NCI-H128 (cell line): ENCODE measurements at regions not wholly inside any gene's neighbourhood (a gene's known extent, or its start where the extent isn't known, plus 50 kb on each side); places are given as distances from the start of the nearest gene placed in this dataset.
"Not testable (repeated sequence)": the region's sequence is repeated elsewhere in the genome, so short reads cannot be mapped to it uniquely, and the experiment has no call there.

Source experiments
- DNase-seq: peaks from one replicate; lab custom pipeline; 2025; ENCODE audit not compliant: unreplicated experiment; lab: John Stamatoyannopoulos, UW

DNA sequence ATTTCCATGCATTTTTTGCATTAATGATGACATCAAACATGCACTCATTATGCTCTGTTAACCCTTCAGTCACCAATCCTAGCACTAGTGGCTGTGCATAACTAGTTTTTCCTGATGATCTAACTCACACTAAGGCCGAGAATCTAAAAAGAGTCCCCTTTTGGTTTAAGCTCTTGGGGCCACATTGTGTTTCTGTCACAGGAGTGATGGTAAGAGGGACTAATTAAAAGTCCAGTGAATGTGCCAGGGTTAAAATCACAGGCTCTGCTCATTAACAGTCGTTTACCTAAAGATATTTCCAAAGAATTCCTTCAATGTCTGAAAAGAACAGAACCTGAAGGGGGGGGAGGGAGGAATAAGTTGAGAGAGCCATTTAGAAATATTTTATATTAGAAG lies 359.0 kb upstream of the ANKRD30A start:
- DNase-seq = no peak

DNA sequence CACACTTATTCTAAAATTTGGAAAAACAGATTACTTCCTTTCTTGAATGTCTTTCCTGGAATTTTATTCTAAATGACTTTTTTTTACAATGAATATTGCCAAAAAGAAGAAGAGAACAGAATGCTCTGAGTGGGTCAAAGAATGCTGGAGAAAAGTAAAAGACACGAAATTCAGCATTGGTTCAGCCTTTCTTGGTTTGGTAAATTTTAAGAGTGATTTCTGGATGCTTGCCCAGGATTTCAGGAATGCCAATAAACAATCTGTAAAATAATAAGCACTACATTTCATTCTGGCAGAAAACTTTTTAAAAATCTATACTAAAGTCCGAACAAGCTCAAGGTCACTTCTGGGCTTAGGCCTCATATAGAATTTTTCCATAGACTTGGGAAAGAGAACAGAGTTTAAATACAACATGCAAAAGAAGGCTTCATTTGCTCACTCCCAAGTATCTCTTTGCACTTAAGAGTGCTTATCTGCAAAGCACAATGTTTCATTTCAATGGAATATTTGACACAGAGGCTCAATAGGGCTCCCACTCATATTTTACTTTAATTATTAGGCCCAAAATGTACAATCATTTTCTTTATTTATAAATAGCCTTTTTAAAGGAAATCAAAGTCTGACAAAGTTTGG lies 359.5 kb upstream of the ANKRD30A start:
- no peak for DNase-seq

DNA sequence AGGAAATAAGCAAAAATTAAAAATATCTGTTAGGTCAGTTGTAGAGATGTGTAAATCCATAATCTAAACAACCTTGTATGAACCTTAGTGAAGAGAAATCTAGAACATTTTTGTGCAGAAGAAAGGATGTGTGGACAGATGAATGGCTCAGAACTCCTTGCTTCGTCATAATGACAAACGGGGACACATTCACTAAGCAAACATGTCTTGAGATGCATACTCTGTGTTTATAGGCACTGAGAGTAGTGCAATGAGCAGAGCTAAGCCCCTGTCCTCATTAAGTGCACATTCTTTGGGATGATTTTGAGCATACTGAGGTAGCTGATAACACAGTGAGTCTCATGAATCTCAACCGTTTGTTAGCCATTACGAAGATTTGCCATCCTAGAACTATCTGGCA lies 360.6 kb upstream of the ANKRD30A start:
- no peak for DNase-seq

DNA sequence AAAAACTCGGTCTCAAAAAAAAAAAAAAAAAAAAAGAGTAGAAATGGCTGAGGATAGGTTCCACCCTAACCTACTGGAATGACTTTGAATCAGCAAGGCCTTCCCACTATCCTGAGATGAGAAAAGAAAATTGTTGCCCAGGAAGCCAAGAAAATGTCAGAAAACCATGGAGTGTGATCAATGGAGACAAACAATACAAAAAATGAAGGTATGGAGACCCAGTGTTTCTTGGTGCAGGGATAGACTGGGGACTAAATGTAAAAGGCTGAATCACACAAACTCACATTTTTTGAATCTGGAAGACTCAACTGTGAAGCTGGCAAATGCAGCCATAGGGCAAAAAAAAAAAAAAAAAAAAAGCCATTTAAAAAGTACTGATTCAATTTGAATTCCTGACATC lies 364.3 kb upstream of the ANKRD30A start:
- DNase-seq = no peak

DNA sequence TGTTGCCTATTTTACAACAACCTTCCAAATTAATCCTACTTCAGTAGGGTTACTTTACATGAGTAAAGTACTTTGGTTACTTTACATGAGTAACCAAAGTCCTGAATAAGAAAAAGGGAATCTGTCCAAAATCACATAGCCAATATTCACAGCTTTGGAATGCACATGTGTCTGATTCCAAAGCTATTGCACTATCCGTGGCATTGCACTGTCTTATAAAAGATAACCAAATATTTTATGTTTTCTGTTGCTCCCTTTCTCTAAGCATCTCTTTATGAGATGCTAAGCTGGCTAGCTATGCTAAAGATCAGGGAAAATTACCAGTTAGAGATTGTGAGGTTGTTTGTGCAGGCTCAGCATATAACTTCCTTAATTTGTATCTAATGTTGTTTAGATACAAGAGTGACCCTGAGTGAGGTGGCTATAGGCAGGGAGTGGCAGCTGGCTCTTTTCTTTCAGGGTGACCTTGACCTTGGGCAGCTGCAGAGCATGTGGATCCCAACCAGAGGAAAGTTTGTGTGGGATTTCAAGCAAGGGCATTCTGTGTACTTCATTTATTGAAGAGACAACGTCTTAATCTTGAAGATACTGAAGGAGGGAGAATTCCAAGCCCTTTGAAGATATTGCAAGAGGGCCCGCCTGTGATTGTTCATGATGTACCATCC lies 366.1 kb upstream of the ANKRD30A start:
- DNase-seq = no peak

DNA sequence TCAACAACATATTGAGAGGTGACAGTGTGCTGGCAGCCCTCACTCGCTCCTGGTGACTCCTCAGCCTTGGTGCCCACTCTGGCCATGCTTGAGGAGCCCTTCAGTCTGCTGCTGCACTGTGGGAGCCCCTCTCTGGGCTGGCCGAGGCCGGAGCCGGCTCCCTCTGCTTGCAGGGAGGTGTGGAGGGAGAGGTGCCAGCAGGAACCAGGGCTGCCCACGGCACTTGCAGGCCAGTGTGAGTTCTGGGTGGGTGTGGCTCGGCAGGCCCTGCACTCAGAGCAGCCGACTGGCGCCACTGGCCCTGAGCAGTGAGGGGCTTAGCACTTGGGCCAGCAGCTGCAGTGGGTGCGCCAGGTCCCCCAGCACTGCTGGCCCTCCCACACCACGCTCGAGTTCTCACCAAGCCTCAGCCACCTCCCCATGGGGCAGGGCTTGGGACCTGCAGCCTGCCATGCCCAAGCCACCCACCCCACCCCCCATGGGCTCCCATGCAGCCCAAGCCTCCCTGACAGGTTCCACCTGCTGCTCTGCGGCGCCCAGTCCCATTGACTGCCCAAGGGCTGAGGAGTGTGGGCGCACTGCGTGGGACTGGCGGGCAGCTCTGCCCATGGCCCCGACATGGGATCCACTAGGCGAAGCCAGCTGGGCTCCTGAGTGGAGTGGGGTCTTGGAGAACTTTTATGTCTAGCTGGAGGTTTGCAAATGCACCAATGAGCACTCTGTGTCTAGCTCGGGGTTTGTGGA lies 377.1 kb upstream of the ANKRD30A start:
- DNase-seq = no peak

DNA sequence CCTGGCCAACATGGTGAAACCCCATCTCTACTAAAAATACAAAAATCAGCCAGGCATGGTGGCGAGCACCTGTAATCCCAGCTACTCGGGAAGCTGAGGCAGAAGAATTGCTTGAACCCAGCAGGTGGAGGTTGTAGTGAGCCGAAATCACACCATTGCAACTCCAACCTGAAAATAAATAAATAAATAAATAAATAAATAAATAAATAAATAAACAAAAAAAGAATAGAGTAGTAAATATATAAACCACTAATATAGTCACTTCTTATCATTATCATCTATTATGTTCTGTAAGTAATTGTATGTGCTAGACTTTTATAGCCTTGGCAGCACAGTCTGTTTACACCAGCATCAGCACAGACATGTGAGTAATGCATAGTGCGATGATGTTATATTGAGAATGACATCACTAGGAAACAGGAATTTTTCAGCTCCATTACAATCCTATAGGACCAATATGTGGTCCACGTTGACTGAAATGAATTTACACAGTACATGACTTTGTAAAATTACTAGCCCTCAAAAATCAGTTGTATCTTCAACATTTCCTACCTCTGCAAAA lies 385.4 kb upstream of the ANKRD30A start:
- no peak for DNase-seq

DNA sequence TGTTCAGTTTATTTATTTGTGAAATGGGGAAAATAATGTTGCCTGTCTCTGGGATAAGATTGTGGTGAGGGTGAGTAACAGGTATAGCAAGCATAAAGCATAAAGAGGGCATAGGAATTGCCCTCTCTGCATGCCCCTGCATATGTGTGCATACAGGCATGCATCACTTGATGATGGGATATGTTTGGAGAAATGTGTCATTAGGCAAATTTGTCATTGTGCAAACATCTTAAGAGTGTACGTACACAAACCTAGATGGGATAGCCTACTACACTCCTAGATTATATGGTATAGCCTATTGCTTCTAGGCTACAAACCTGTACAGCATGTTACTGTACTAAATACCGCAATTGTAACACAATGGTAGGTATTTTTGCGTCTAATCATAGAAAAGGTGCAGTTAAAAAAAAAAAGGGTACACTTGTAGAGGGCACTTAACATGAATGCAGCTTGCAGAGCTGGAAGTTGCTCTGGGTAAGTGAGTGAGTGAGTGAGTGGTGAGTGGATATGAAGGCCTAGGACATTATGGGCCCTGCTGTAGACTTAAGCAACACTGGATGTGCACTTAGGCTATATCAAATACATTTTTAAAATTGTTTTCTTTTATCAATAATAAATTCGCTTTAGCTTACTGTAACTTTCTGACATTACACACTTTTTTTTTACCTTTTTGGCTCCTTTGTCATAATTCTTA lies 386.5 kb upstream of the ANKRD30A start:
- DNase-seq = no peak

DNA sequence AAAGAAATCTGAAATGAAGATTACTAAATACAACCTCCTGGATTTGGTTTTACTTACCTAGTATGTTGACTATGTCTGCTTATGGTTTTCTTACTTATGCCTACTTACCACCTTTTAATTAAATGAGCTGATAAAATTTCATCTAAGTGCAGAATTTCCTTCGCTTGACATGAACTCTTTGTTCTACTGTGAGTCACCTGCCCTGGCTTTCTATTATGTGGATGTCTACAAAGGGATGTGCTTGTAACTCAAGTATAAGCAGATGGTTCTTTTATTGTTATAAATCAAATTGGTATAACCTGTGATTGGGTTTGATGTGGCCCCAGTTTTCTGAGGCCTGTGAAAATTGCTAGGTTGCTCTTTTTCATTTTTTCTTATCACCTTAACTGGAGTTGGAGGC lies 389.1 kb upstream of the ANKRD30A start:
- peak; percentile 33 for DNase-seq

DNA sequence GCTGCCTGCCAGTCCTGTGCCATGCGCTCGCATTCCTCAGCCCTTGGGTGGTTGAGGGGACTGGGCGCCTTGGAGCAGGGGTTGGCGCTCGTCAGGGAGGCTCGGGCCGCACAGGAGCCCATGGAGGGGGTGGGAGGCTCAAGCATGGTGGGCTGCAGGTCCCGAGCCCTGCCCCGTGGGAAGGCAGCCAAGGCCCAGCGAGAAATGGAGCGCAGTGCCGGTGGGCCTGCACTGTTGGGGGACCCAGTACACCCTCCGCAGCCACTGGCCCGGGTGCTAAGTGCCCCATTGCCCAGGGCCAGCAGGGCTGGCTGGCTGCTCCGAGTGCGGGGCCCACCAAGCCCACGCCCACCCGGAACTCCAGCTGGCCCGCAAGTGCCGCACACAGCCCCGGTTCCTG lies 390.8 kb upstream of the ANKRD30A start:
- not testable (repeated sequence) for DNase-seq

DNA sequence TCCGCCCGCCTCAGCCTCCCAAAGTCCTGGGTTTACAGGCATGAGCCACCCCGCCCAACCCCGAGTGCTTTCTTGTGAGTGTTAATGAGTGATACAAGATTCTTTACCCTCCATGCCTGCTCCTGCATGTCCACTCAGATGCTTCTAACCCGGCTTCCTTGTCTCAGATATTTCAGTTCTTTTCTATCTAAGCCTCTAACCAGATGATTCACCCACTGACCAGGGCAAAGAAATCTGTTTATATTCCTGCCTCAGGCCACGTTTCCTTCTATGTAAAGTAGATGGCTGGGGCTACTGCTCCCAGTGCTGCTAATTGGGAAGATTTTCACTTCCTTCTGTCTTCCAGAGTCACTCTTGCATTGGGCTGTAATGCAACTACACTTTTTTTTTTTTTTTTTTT lies 395.1 kb upstream of the ANKRD30A start:
- no peak for DNase-seq

DNA sequence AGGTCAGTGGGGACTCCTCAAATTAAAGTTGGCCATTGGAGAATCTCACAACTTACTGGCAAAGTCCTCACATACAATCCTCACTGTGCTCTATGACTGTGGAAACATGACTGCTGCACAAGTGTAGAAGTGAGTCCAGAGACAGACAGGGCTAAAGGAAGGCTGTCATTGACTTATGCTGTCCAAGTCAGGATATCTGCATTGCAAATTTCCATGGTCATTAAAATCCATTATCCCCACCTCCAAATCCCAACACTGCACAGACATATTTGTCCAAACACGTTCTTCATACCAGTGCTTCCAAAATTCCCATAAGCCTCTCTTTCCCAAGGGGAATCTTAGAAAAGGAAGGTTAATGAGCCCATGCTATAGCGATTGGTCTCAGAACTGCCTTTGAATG lies 396.8 kb upstream of the ANKRD30A start:
- DNase-seq = no peak

DNA sequence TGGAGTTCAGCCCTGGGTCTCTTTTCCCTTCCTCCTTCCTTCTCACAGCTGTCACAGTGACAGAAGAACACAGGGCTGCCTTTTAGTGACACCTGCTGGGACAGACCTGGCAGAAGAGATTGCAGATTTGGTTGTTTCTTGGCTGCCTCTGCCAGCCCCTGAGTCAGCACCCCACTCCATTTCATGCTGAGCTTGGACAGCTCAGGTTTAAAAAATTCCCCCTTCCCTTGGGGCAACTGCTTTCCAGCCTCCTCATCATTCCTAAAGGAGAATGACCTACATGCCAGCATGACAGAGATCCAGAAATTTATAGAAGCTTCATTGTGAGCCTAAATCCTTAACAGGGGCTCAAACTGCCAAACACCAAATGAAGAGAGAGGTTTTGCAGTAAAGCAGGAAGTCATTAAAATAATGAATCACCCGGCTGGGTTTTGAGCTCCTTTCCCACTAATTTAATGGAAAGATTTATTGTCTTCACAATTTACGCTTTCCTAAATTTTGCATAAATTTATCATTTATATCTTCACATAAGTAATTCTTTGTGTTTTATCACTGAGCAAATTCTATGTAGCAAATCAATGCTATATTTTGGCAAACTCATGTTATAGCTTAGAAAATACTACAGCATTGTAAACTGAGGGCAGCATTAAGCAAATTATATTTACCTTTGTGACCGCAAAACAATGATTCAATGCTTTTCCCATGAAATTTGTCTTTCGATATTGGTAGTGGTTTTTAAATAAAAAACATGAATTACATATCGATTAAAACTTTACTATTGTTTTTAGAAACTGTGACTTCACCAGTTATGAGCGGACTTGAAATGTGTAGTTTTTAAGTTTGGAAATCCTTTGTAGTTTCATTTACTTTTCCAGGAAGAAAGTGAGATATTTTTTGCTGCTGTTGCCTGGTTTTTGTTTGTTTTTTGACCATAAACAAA lies 399.5 kb upstream of the ANKRD30A start:
- DNase-seq = peak; percentile 38

DNA sequence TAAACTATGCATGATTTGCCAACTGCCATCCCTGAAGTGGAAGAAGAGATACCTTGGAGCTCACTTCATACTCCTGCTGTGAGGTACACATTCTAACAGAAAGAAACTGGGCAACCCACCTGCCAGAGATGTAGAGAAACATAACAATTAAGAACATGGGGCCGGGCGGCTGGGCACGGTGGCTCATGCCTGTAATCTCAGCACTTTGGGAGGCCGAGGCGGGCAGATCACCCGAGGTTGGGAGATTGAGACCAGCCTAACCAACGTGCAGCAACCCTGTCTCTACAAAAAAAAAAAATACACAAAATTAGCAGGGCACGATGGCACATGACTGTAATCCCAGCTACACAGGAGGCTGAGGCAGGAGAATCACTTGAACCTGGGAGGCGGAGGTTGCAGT lies 402.6 kb upstream of the ANKRD30A start:
- DNase-seq = no peak

DNA sequence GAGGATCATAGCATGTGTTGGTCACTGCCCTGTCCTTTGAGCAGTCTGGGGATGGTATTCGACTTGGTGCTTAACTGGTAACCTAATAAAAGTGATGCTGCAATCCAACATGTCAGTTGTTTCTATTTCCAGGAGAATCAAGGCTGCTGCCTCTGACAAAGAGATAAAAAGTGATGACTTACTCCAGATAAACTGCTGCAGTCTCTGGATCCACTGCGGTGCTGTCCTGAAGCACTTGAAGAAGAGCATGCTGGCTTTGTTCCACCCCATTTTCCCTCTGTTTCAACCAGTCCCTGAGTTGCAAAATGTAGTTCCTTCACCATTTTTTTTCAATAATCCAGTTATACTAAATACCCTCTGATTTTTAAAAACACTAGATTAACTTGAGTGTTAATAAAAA lies 403.5 kb upstream of the ANKRD30A start:
- no peak for DNase-seq

DNA sequence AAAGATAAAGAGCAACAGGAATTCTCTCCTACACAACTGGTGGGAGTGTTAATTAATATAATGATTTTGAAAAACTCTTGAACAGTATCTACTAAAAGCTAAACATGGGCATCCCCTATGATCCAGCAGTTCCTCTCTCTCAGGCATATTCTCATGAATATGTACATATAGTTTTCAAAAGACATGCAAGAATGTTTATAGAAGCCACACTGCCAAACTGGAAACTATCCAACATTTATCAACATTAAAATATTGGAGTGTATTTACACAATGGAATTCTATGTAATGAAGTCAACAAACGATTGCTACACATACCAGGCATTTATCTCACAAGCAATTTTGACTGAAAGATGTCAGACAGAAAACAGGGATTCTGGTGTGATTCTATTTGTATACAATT lies 404.5 kb upstream of the ANKRD30A start:
- no peak for DNase-seq

DNA sequence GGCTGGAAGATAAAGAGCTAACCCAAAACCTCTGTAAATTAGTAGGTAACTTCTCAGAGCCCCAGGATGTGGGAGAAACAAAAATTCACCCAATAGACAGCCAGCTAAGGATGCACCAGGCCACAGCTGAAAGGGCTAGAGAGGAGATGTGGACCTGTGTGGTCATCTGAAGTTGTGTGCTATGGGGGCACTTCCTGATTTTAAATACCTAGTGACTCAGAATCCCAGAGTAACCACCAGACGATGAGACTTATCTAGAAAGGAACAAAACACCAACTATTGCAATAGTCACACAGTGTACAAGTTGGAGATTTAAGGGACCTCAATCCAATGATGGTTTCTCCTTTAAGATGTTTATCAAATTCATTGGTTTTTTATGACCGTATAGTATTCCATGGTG lies 408.3 kb upstream of the ANKRD30A start:
- no peak for DNase-seq

DNA sequence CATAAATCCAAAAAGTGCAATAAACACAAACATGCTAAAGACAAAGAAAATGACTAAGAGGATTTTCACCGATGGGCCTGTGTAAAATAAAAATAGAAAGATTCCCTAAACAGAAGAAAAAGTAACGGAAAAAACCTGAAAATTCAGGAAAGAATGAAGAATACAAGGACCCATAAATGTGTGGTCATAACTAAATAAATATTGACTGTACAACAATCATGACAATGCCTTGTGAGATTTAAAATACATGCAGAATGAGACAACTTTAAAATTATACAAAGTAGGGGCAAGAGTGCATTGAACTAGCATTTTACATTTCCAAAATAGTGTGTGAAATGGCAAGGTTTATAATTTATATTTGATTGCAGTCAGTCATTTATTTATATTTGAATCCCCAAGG lies 409.1 kb upstream of the ANKRD30A start:
- no peak for DNase-seq

DNA sequence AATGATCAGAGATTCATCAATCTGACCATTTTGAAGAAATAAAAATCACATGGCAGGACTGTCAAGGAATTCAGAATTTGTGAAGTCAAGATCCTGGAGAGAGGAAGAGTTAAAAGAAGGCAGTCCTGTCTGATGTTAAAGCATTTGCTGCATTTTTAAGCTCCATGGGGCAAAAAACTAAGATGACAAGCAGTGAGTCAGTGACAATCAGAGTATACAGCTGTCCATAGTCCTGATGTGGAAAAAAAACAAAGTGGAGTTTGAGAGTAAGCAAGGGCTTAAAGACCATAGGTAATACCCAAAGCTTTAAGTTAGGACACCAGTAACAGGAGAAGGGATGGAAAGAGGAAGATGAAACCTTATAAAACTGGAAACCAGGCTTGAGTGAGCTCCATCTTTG lies 412.7 kb upstream of the ANKRD30A start:
- no peak for DNase-seq

DNA sequence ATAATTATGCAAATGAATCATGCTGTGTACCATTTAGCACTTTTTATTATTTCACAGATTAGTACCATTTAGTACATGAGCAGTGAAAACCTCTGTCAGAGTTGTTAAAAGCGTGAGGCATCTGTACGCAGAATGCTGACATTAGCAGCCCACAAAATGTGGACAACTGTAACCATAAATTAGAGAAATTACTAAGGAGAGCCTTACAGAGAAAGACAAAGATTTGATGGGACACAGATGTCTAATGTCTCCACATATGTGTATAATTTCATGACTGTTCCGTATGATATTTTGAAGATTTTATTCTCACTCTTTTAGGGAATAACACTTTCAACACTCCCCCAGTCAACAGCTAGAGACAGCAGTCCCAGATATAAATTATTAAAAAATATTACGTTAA lies 414.0 kb upstream of the ANKRD30A start:
- DNase-seq = no peak
